HG02943 (cell line): ENCODE measurements at regions not wholly inside any gene's neighbourhood (a gene's known extent, or its start where the extent isn't known, plus 50 kb on each side); places are given as distances from the start of the nearest gene placed in this dataset.
"Not testable (repeated sequence)": the region's sequence is repeated elsewhere in the genome, so short reads cannot be mapped to it uniquely, and the experiment has no call there.

Source experiments
- ATAC-seq: cut with Tn5 transposase; IDR thresholded peaks from one replicate; pipeline ENCODE4 v1.9.1; 2021; ENCODE audit warnings: mild to moderate bottlenecking, low read depth, moderate library complexity; ENCODE audit not compliant: unreplicated experiment

- not testable (repeated sequence) for ATAC-seq
These were observed 368.4 kb upstream of the CLINT1 start for GRCh38 chr5:158227314-158227713.

GRCh38 chr5:158226496-158226895, 367.6 kb upstream of the CLINT1 start:
- ATAC-seq: no peak

- ATAC-seq: no peak
These were observed 365.3 kb upstream of the CLINT1 start for GRCh38 chr5:158224253-158224652.

DNA sequence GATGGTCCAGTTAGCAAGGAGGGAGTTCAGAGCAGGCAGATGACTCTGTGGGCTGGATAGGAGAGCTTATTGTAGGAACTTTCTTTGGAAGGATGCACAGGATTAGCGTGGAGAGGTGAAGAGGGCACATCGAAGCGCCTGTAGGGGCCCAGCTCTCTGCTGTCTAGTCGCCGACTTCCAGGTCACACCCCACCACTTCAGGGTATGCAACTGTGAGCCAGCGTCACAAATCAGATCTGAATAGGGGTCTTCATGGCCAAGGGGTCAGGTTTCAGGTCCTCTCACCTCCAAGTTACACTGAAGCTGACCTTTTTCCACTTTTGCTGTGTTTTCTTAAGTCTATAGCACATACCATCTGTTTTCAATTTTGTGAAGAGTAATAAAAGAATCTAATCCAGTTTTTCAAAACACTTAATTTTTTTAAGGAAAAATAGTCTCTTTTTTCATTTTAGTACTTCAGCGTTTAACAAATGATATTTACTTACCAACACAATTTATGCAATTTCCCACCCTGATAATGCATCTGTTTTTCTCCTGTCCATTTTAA, 364.2 kb upstream of the CLINT1 start:
- ATAC-seq: no peak

GRCh38 chr5:158212917-158213316, 354.0 kb upstream of the CLINT1 start:
- no peak for ATAC-seq

- ATAC-seq: no peak
These were observed 353.3 kb upstream of the CLINT1 start for GRCh38 chr5:158212237-158212636.

DNA sequence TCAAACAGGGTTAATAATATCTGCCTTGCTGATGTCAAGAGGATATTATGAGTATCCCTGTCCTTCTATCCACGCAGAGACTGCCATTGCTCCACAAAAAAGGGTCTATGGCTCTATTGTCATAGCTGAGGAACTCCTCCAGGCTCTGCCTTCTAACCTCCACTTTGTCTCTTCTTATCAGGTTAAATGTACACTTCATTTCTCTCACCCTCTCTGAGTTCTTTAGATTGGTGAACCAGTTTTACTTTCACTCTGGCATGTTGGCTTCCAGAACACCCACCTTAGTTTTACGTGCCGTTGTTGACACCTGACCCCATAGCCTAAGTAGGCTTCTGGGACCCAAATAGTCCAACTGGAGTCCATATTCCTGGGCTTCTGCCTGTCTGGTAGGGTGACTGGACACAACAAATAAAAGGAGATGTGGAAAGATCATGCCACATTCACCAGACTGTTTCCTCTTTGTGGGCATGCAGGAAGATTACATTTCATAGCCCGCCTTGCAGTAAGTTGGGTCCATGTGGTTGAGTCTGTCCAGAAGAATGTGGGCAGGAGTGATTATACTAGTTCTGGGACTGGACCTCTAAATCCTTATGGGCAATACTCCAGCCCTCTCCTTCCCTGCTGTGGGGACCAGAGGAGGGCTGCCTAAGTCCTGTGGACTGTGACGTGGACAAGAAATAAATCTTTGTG, 350.4 kb upstream of the CLINT1 start:
- ATAC-seq: no peak

GRCh38 chr5:158207733-158208132, 348.8 kb upstream of the CLINT1 start:
- no peak for ATAC-seq

GRCh38 chr5:158205992-158206391, 347.0 kb upstream of the CLINT1 start:
- no peak for ATAC-seq

GRCh38 chr5:158203261-158203660, 344.3 kb upstream of the CLINT1 start:
- ATAC-seq: no peak

DNA sequence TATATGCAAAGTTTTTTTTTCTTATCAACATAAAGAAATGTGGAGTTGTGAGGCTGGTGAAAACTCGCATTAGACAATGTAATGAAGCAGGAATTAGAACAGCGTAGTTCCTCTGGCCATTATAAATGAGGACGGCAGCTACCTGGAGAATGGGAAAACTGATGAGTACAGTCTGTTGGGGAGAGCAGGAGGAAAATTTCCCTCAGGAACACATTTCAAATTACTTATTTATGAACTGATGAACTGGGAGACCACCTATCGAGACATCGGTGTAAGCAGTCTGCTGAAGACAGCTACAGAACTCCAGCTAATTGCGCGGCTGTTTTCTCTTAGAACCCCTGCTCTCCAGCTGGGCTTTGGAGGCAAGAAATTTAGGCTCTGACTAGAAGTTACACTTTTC, 343.9 kb upstream of the CLINT1 start:
- ATAC-seq: no peak

DNA sequence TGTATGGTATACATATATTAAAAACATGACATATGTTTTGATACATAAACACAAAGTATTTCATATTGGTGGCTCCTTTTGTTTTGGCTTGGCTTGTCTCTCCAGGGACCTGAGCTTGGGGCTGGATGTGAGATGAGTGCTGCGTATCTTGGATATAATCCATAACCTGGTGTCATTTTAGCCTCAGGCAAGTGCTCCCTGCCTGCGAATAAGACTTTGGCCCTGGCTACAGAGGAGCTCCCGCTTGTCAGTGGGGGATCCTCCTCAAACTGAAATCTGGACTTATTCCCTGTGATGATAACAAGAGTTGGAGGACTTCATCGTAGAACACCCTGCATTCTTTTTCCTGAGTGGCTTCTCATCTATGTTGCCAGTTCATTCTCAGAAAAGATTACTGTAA, 341.7 kb upstream of the CLINT1 start:
- no peak for ATAC-seq

GRCh38 chr5:158198636-158199035, 339.7 kb upstream of the CLINT1 start:
- ATAC-seq: peak; percentile 91

- no peak for ATAC-seq
These were observed 336.7 kb upstream of the CLINT1 start for GRCh38 chr5:158195416-158196210.

DNA sequence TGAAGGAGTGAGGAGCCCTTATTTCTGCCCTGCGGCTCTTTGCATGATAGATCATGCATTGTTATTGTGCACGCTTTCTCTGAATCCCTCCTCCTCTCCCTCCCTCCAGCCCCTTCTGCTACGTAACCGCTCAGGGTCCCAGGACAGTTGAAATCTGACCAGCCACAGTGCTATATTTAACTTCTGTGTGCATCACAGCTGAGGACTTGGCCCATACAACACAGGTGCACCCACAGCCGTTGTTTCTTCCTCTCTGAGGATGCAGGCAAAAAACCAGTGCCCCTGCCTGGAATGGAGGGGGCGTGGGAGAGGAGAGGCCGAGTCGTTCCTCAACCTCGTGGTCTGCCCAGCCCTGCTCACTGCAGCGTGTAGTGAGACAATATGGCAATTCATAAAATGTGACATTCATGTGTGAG, 335.6 kb upstream of the CLINT1 start:
- no peak for ATAC-seq

- ATAC-seq: not testable (repeated sequence)
These were observed 334.4 kb upstream of the CLINT1 start for GRCh38 chr5:158193395-158193794.

DNA sequence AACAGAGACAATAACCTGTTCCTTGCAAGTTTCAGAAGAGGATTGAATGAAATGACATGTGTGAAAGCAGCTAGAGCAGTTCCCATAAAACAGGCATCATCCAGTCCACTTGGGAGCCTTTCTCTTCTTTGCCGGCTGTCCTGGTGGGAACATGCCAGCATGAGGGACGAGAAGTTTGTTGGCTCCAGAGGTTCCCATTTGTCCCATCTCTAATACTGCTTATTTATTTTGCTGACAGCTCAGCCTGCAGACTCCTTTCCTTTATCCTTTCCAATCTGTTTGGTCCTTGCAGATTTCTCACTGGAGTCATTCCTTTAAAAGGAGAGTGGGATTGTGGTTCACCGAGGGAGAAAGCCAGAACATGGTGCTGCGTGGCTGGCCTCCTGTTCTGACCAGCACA, 321.5 kb upstream of the CLINT1 start:
- ATAC-seq: no peak

- ATAC-seq: no peak
These were observed 320.3 kb upstream of the CLINT1 start for GRCh38 chr5:158179271-158179670.

- ATAC-seq: no peak
These were observed 319.6 kb upstream of the CLINT1 start for GRCh38 chr5:158178535-158178934.

DNA sequence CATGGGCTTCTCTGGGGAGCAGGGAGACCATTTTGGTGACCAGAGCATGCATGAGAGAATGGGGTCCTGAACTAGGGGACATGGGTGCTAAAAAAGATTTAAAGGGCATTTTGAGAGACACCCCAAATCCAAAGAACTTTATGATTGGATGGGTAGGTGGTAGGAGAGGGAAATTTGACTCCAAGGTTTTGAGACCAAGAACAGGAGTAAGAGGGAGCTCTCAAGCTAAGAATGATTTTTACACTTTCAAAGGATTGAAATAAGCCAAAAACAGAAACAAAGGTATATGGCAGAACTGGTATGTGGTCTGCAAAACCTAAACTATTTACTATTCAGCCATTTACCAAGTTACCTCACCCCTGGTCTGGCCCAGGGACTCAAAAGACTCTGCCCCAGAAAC, 318.2 kb upstream of the CLINT1 start:
- ATAC-seq: no peak

DNA sequence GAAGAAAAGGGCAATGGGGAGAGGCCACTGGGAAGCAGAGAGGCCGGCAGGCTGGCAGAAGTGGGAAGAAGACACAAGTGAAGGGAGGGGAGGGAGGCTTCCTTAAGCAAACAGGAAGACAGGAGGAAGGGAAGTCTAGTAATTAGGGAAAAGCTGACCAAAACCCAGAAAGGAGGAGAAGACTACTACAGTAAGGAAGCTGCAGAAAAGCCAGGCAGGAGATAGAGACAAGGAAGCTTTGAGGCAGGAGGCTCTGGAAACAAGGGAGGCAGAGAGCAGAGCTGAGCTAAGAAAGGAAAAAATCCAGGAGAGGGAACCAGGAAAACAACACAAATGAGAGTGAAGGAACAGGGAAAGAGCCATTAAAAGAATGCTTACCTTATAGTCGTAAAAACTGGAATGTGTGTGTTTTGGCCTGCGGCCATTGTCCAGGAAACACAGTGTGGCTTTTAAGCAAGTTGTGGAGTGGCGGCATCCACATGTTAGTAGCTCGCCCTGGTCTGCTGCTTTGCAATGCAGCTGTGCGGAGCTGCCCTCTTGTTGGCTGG, 317.1 kb upstream of the CLINT1 start:
- no peak for ATAC-seq
